HG03175 (cell line): ENCODE measurements at regions not wholly inside any gene's neighbourhood (a gene's known extent, or its start where the extent isn't known, plus 50 kb on each side); places are given as distances from the start of the nearest gene placed in this dataset.

ENCODE experiments used
- ATAC-seq: cut with Tn5 transposase; IDR thresholded peaks from one replicate; pipeline ENCODE4 v1.9.1; 2021; ENCODE audit warnings: mild to moderate bottlenecking, moderate library complexity; ENCODE audit not compliant: unreplicated experiment

DNA sequence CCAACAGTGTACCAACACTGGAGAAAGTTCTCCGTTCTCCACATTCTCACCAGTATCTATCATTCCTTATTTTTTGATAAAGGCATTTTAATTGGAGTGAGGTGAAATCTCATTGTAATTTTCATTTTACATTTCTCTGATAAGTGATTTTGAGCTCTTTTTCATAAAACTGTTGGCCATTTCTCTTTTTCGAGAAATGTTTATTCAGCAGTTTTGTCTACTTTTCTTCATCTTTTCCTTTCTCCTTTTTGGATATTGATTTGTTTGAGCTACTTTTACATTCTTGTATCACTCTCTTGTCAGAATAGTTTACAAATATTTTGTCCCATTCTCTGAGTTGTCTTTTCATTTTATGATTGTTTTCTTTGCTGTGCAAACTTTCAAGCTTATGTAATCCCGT, 555.2 kb downstream of the COL12A1 start:
- no peak for ATAC-seq

DNA sequence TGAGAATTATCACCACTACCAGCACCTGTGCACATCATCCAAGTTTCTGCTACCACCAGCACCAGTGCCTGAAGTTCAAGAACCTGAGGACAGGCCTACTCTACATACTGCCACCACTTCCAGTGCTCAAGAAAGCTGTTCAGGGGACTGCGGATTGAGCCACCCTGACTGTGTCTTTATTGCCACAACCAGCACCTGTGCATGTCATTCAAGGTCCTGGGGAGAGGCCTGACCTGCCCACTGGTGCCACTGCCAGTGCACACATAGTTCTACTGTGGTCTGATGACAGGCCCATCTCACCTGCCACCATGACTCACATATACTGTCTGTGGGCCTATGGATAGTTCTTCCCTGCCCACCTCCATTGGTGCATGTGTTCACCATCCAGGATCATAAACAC, 559.4 kb downstream of the COL12A1 start:
- ATAC-seq: no peak

DNA sequence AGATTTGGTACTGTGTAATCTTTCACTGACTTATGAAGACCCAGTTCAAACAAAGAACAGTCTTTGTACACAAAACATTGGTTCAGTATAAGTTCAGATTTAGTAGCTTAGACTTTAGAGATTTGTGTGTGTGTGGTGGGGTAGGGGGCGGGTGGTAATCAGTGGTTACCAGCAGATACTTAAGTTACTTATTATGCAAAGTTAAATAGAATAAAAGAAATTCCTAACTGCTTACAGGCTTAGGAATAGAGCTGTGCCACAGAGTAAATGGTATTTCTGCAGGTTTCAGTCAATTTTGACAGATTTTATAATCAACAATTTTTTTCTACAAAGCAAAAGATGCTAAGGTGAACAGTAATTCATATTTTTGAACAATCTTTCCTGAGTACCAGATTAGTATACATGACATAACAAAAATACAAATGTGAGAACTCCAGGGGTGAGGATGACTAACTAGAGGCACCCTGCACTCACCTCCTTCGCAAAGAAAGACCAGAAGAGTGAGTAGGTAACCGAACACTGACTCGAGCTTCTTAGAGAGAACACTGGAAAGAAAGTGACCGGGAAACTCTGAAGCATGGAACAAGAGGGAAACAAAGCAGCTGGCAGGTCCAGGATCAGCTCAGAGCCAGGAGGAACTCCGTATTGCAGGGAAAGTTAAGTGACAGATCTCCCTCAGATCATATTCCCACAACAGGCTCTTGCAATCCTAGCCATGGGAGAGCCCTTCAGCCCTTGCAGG, 560.6 kb downstream of the COL12A1 start:
- no peak for ATAC-seq

- no peak for ATAC-seq
Observed at GRCh38 chr6:74642101-74642500, 563.8 kb downstream of the COL12A1 start.

GRCh38 chr6:74638412-74638811, 567.4 kb downstream of the COL12A1 start:
- ATAC-seq: no peak

DNA sequence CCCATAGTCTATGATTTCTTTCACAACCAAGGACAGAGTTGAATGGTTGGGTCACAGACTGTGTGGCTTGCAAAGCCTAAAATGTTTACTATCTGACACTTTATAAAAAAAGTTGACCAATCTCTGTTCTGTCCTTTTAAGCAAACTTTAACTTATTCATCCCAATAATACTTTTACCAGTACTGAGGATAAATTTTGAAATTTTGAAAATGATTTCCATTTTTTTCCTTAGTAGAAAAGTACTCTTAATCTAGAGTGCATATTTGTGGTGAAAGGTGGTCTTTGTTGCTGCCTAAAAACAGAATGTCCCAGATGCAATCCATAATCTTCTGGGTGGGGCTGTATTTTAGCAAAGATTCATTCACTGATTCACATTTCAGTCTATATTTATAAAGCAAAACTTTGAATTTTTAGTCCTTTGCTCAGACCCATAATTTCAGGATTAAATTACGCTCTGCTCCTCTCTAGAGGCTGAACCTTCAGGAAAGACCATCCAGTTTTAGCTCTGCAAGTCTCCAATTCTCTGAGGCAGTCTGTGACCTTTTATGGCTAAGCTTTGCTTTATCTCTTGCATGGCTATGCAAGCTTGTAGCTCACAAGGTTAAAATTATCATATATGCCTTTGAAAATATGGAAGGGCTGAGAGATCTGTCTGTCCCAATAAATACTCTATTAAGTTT, 573.5 kb downstream of the COL12A1 start:
- ATAC-seq: no peak

DNA sequence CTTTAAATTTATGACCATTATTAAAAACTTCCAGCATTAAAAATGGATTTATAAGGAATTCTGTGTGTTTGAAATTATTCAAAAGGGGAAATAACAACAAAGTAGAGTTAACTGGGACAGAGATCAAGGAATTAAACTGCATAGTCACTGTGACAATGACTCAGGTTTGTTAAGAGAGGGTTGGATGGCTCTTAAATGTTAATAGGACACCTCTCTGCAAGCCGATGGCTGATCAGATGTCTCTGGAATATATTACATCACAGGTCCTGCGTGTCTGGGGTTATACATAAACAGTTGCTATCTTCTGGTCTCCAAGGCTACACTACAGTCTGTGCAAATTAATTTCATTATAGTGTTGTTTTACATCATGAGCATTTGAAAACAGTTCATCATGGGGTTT, 574.3 kb downstream of the COL12A1 start:
- no peak for ATAC-seq

DNA sequence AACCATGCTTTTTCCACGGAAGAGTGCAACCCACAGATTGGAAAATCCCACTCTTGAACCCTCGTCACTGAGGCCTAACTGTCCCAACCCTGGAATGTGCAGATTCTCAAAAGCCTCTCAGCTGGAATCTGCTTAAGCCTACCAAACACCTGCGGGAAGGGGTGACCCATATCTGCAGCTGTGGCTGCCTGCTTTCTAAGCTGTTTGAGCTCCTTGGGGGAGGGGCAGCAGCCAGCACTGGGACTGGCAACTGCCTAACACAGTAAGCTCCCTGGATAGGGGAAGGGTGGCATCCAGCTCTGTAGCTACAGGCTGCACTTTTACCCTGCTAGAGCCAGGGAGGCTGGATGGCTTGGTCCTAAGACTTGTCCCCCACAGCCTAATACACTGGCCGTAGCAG, 579.6 kb downstream of the COL12A1 start:
- no peak for ATAC-seq

GRCh38 chr6:74623027-74623426, 582.8 kb downstream of the COL12A1 start:
- no peak for ATAC-seq

- no peak for ATAC-seq
Observed at GRCh38 chr6:74611220-74611619, 594.6 kb downstream of the COL12A1 start.

GRCh38 chr6:74610352-74610751, 595.5 kb downstream of the COL12A1 start:
- no peak for ATAC-seq

DNA sequence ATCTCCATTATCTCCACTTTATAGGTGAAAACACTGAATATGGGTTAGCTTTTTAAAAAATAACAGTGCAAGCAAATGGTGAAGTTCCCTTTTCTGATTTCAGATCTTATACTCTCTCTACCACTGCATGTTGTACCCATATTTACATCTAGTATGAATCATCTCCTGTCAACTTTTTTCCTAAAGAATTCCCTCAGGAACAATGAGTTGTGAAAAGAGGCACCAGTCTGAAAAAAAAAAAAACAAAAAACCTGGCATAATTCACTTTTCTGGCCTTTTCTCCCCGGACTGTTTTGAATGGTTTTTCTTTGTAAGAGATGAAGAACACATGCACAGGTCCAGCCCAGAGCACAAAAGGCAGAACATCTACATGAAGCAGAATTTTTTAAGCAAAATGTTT, 596.0 kb downstream of the COL12A1 start:
- no peak for ATAC-seq

- ATAC-seq: no peak
Observed at GRCh38 chr6:74607934-74608333, 597.9 kb downstream of the COL12A1 start.

DNA sequence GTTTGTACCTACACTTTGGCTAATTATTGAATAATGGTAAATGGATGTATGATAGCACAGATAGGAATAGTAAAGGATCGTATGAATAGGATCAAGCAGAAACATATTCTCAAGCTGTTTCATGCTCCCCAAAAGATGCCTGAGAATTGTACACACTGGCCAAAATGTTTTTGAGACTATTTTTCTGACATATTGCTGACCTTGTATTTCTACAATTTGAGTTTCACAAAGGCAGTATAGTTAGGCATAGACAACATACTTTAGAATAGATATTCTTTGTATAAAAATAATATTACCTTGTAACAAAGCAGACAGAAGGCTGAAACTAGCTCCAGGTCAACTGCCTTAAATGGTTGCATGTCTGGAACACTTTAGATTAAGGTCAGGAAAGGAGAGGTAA, 598.4 kb downstream of the COL12A1 start:
- ATAC-seq: no peak

DNA sequence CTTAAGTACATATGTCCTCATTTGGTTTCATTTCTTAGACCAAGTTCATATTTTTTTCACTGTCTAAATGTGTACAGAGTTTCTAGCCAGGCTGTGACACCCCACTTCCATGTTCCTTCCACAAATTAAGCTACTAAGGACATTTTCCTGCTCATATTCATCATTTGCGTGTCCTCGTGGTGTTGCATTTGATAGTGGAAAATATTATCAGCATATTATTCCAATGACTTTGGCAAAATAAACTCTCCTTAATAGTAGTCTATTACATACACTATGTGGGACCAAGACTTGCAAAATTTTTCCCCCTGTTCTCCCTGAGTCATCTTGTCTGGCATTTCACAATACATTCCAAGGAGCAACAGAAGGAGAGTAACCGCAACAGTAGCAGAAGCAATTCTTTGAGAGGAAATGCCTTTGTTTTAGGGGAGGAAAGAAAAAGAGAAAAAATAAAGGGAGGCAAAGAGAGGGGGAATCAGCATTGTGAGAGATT, 599.2 kb downstream of the COL12A1 start:
- ATAC-seq: no peak

DNA sequence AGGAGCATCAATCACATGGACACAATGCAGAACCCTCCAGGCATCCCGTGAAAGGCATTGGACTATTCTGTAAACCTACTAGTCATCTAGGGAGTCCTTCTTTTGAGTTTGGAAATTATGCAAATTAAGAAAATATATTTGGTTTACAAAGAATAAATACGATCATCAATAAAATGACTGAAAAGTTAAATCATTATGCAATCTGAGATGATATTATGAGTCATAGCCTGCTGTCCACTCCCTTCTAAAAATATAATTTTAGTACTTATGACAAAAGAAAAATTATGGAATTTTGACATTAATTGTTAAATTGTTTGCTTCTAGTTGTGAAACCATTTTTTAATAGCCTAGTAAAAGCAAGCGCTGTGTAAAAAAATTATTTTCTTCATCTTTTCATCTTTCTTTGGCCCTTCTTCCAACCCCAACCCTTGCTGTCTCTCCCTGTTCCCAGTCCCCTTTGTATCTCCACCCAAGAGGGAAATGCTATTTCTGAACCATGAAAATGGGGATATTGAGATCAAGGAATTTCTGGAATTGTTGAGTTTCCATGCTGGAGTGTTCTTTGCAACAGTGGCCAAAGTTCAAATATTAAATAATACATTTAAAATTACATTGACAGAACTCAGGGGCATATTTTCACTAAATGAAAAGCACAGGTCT, 599.8 kb downstream of the COL12A1 start:
- no peak for ATAC-seq

- ATAC-seq: no peak
Observed at GRCh38 chr6:74604279-74604678, 601.6 kb downstream of the COL12A1 start.

- no peak for ATAC-seq
Observed at GRCh38 chr6:74603322-74604076, 602.4 kb downstream of the COL12A1 start.

DNA sequence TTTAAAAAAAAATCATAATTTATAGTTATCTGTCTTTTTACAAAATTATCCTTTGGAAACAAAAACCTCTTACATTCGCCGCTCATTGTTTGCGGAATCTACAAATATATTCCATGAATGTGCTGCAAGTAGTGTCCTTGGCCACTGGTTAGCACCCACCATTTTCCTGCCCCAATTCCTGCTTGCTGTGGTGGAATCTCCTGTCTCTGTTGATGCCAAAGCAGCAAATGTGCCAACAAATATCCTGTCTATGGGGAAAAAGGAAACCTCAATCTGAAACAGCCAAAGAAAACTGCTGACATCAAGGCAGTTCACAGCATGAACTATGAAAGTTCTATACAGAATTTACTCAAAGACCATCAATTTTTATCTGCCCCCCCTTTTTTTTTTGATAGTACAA, 603.6 kb downstream of the COL12A1 start:
- no peak for ATAC-seq

GRCh38 chr6:74598462-74599393, 607.1 kb downstream of the COL12A1 start:
- peak; percentile 93 for ATAC-seq
